ENCODE measurements at regions not wholly inside any gene's neighbourhood (a gene's known extent, or its start where the extent isn't known, plus 50 kb on each side); places are given as distances from the start of the nearest gene placed in this dataset.

DNA sequence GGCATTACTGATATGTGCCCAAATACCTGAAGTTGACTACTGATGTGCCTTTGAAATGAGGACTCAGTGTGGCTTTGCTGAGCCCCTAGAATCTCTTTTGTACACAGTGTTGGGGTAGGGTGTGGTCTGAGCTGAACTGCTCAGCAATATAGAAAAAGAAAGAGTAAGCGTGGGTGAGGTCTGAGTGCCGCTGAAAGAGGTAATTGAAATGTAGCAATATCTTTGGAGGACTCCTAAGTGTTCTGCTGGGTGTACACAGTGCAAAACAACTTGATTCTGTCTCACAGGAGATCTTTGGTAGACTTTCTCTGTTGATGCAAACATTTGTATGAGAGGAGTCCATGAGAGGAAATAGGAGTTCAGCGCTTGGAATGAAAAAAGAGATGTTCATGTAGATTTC, 73.7 kb upstream of the PTPN5 start:
- TF ChIP-seq, protein P1, sequence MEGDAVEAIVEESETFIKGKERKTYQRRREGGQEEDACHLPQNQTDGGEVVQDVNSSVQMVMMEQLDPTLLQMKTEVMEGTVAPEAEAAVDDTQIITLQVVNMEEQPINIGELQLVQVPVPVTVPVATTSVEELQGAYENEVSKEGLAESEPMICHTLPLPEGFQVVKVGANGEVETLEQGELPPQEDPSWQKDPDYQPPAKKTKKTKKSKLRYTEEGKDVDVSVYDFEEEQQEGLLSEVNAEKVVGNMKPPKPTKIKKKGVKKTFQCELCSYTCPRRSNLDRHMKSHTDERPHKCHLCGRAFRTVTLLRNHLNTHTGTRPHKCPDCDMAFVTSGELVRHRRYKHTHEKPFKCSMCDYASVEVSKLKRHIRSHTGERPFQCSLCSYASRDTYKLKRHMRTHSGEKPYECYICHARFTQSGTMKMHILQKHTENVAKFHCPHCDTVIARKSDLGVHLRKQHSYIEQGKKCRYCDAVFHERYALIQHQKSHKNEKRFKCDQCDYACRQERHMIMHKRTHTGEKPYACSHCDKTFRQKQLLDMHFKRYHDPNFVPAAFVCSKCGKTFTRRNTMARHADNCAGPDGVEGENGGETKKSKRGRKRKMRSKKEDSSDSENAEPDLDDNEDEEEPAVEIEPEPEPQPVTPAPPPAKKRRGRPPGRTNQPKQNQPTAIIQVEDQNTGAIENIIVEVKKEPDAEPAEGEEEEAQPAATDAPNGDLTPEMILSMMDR (IDR thresholded peaks at IDR 0.05): no peak
- no peak for TF ChIP-seq POLR2A (IDR thresholded peaks at IDR 0.05)

All from uterus (tissue), 2 donors.